ENCODE measurements at regions not wholly inside any gene's neighbourhood (a gene's known extent, or its start where the extent isn't known, plus 50 kb on each side); places are given as distances from the start of the nearest gene placed in this dataset.

GRCh38 chr5:61755726-61756222 lies 423.7 kb downstream of the ZSWIM6 start:
- TF ChIP-seq TCF4 (CRISPR knock-in tag; IDR thresholded peaks at IDR 0.05; ENCODE audit: borderline replicate concordance) (no peak), ZNF8 (CRISPR knock-in tag; IDR thresholded peaks at IDR 0.05) (no peak), ZC3H10 (CRISPR knock-in tag; IDR thresholded peaks at IDR 0.05) (no peak), ARNTL (CRISPR knock-in tag; IDR thresholded peaks at IDR 0.05; ENCODE audit: borderline replicate concordance, low read depth) (no peak), ZFP30 (CRISPR knock-in tag; IDR thresholded peaks at IDR 0.05) (no peak), CSDC2 (CRISPR knock-in tag; IDR thresholded peaks at IDR 0.05) (no peak), GLIS3 (CRISPR knock-in tag; IDR thresholded peaks at IDR 0.05) (no peak), ISL1 (CRISPR knock-in tag; IDR thresholded peaks at IDR 0.05) (no peak), RARB (CRISPR knock-in tag; IDR thresholded peaks at IDR 0.05) (no peak), SNAI2 (CRISPR knock-in tag; IDR thresholded peaks at IDR 0.05) (no peak), CSRNP3 (CRISPR knock-in tag; IDR thresholded peaks at IDR 0.05) (no peak), ZNF565 (CRISPR knock-in tag; conservative IDR thresholded peaks at IDR 0.05; ENCODE audit: low read depth) (no peak)
- TF ChIP-seq, protein P1, sequence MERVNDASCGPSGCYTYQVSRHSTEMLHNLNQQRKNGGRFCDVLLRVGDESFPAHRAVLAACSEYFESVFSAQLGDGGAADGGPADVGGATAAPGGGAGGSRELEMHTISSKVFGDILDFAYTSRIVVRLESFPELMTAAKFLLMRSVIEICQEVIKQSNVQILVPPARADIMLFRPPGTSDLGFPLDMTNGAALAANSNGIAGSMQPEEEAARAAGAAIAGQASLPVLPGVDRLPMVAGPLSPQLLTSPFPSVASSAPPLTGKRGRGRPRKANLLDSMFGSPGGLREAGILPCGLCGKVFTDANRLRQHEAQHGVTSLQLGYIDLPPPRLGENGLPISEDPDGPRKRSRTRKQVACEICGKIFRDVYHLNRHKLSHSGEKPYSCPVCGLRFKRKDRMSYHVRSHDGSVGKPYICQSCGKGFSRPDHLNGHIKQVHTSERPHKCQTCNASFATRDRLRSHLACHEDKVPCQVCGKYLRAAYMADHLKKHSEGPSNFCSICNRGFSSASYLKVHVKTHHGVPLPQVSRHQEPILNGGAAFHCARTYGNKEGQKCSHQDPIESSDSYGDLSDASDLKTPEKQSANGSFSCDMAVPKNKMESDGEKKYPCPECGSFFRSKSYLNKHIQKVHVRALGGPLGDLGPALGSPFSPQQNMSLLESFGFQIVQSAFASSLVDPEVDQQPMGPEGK (CRISPR knock-in tag; IDR thresholded peaks at IDR 0.05; ENCODE audit: borderline replicate concordance), result no peak
- ATAC-seq, result no peak

DNA sequence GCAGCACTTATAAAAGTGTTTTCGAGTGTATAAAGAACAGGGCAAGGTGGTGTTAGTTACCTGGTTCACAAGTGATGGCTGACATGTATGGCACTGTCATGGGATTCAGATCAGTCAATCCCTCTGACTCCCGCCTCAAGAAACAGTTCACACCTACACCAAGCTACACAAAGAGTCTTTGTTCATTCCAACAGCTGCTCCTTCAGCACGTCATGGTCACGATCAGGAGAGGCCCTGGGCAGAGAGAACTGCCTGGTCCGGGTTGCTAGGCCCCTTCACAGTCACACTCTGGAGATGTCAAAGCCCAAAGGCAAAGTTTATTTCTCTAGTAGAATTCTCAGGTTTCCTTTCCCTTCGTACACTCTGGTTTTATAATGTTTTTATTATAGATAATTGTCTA lies 426.7 kb downstream of the ZSWIM6 start:
- no peak for ATAC-seq
- no peak for TF ChIP-seq CSRNP3 (CRISPR knock-in tag; IDR thresholded peaks at IDR 0.05)
- TF ChIP-seq OSR1 (CRISPR knock-in tag; IDR thresholded peaks at IDR 0.05), result no peak
- TF ChIP-seq, protein P1 (CRISPR knock-in tag; IDR thresholded peaks at IDR 0.05; ENCODE audit: borderline replicate concordance), result no peak
- TF ChIP-seq, protein P2, sequence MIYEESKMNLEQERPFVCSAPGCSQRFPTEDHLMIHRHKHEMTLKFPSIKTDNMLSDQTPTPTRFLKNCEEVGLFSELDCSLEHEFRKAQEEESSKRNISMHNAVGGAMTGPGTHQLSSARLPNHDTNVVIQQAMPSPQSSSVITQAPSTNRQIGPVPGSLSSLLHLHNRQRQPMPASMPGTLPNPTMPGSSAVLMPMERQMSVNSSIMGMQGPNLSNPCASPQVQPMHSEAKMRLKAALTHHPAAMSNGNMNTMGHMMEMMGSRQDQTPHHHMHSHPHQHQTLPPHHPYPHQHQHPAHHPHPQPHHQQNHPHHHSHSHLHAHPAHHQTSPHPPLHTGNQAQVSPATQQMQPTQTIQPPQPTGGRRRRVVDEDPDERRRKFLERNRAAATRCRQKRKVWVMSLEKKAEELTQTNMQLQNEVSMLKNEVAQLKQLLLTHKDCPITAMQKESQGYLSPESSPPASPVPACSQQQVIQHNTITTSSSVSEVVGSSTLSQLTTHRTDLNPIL (CRISPR knock-in tag; IDR thresholded peaks at IDR 0.05; ENCODE audit: low read depth), result no peak
- TF ChIP-seq ESRRG (CRISPR knock-in tag; IDR thresholded peaks at IDR 0.05), result no peak
- TF ChIP-seq ZNF565 (CRISPR knock-in tag; conservative IDR thresholded peaks at IDR 0.05; ENCODE audit: low read depth), result no peak

DNA sequence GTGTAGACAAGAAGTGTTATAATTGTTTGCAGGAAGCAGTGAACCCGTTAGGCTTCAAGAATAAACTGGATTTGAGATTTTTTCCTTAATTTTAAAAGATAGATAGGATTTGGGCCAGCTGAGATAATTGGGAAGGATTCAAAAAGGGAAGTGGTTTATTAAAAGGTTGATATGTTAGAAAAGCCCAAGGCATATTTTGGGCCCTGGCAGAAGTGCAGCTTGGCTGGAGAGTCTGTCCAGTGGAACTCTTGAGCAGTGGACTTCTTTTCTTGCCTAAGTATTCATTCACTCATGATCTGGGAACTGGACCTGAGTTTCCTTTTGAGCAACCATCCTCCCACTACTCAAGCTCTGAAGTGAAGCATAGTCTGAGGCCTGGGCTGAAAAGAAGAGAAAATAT lies 433.4 kb downstream of the ZSWIM6 start:
- ATAC-seq, result no peak
- TF ChIP-seq ISL1 (CRISPR knock-in tag; IDR thresholded peaks at IDR 0.05) (no peak), ESRRG (CRISPR knock-in tag; IDR thresholded peaks at IDR 0.05) (no peak), ZNF70 (CRISPR knock-in tag; IDR thresholded peaks at IDR 0.05) (no peak), BACH2 (CRISPR knock-in tag; IDR thresholded peaks at IDR 0.05; ENCODE audit: borderline replicate concordance) (no peak), ZNF565 (CRISPR knock-in tag; conservative IDR thresholded peaks at IDR 0.05; ENCODE audit: low read depth) (no peak), ZFP3 (CRISPR knock-in tag; IDR thresholded peaks at IDR 0.05) (no peak)
- TF ChIP-seq, protein P1 (CRISPR knock-in tag; IDR thresholded peaks at IDR 0.05; ENCODE audit: borderline replicate concordance), result no peak
- TF ChIP-seq, protein P3, sequence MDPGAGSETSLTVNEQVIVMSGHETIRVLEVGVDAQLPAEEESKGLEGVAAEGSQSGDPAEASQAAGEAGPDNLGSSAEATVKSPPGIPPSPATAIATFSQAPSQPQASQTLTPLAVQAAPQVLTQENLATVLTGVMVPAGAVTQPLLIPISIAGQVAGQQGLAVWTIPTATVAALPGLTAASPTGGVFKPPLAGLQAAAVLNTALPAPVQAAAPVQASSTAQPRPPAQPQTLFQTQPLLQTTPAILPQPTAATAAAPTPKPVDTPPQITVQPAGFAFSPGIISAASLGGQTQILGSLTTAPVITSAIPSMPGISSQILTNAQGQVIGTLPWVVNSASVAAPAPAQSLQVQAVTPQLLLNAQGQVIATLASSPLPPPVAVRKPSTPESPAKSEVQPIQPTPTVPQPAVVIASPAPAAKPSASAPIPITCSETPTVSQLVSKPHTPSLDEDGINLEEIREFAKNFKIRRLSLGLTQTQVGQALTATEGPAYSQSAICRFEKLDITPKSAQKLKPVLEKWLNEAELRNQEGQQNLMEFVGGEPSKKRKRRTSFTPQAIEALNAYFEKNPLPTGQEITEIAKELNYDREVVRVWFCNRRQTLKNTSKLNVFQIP (CRISPR knock-in tag; IDR thresholded peaks at IDR 0.05; ENCODE audit: borderline replicate concordance, low read depth), result no peak
